ENCODE measurements at regions not wholly inside any gene's neighbourhood (a gene's known extent, or its start where the extent isn't known, plus 50 kb on each side); places are given as distances from the start of the nearest gene placed in this dataset.

GRCh38 chr5:68149189-68149588 lies 66.4 kb upstream of the PIK3R1 start:
- intact Hi-C loops (cut with DNase I; ENCODE audit: low total_unique reads), result no loop called here
- H3K4me1 ChIP-seq, result no peaks in the 10 kb centered on the region
- H3K9me3 ChIP-seq, result no peaks in the 10 kb centered on the region
- H3K27ac ChIP-seq, result no peak overlapping the region
- DNase-seq, result no peak
- H3K4me3 ChIP-seq, result no peak overlapping the region
- no peaks in the 10 kb centered on the region for H3K36me3 ChIP-seq
- no peak for TF ChIP-seq CTCF (IDR thresholded peaks at IDR 0.05)
- TF ChIP-seq POLR2A (IDR thresholded peaks at IDR 0.05), result no peak
- H3K27me3 ChIP-seq, result no peaks in the 10 kb centered on the region

GRCh38 chr5:68148096-68148495 lies 67.5 kb upstream of the PIK3R1 start:
- no peak overlapping the region for H3K4me3 ChIP-seq
- no peaks in the 10 kb centered on the region for H3K9me3 ChIP-seq
- H3K4me1 ChIP-seq, result no peaks in the 10 kb centered on the region
- H3K27me3 ChIP-seq, result no peaks in the 10 kb centered on the region
- H3K36me3 ChIP-seq, result no peaks in the 10 kb centered on the region
- H3K27ac ChIP-seq, result no peak overlapping the region
- intact Hi-C loops (cut with DNase I; ENCODE audit: low total_unique reads), result no loop called here
- no peak for DNase-seq
- TF ChIP-seq CTCF (IDR thresholded peaks at IDR 0.05) (no peak), POLR2A (IDR thresholded peaks at IDR 0.05) (no peak)

GRCh38 chr5:68147659-68148058 lies 67.9 kb upstream of the PIK3R1 start:
- H3K4me1 ChIP-seq, result no peaks in the 10 kb centered on the region
- intact Hi-C loops (cut with DNase I; ENCODE audit: low total_unique reads), result no loop called here

GRCh38 chr5:68141494-68141893 lies 74.1 kb upstream of the PIK3R1 start:
- DNase-seq, result no peak
- Histone ChIP-seq H3K27me3 (no peaks in the 10 kb centered on the region), H3K4me1 (no peaks in the 10 kb centered on the region), H3K36me3 (no peaks in the 10 kb centered on the region), H3K4me3 (no peak overlapping the region), H3K27ac (no peak overlapping the region), H3K9me3 (no peaks in the 10 kb centered on the region)
- no peak for TF ChIP-seq POLR2A (IDR thresholded peaks at IDR 0.05)
- TF ChIP-seq CTCF (IDR thresholded peaks at IDR 0.05), result no peak
- intact Hi-C loops (cut with DNase I; ENCODE audit: low total_unique reads), result no loop called here

More at GRCh38 chr5:68147659-68148058, 67.9 kb upstream of the PIK3R1 start:
- H3K27me3 ChIP-seq, result no peaks in the 10 kb centered on the region
- no peaks in the 10 kb centered on the region for H3K9me3 ChIP-seq
- H3K36me3 ChIP-seq, result no peaks in the 10 kb centered on the region
- DNase-seq, result no peak
- TF ChIP-seq POLR2A (IDR thresholded peaks at IDR 0.05) (no peak), CTCF (IDR thresholded peaks at IDR 0.05) (no peak)
- no peak overlapping the region for H3K27ac ChIP-seq
- H3K4me3 ChIP-seq, result no peak overlapping the region

- intact Hi-C loops (cut with DNase I; ENCODE audit: low total_unique reads), result no loop called here
- Histone ChIP-seq H3K36me3 (no peaks in the 10 kb centered on the region), H3K9me3 (no peaks in the 10 kb centered on the region), H3K27ac (no peak overlapping the region), H3K27me3 (no peaks in the 10 kb centered on the region), H3K4me1 (no peaks in the 10 kb centered on the region), H3K4me3 (no peak overlapping the region)
- TF ChIP-seq POLR2A (IDR thresholded peaks at IDR 0.05) (no peak), CTCF (IDR thresholded peaks at IDR 0.05) (no peak)
- no peak for DNase-seq
Observed at GRCh38 chr5:68140763-68141162, 74.8 kb upstream of the PIK3R1 start.

Data from uterus (tissue), 3 donors.